NB4 (cell line): ENCODE measurements at regions not wholly inside any gene's neighbourhood (a gene's known extent, or its start where the extent isn't known, plus 50 kb on each side); places are given as distances from the start of the nearest gene placed in this dataset.

Experiments
- DNase-seq: peaks from one replicate; pipeline ENCODE4 v3.0.0; 2010; ENCODE audit warnings: low read depth
- H3K4me3 ChIP-seq: one replicate; pipeline ENCODE4 v1.5.1; 2011; ENCODE audit warnings: mild to moderate bottlenecking, low read depth, low read length, moderate library complexity
- CTCF ChIP-seq: IDR thresholded peaks from one replicate; pipeline ENCODE4 v1.5.1; 2012; ENCODE audit warnings: low read depth, low read length
- MYC ChIP-seq: IDR thresholded peaks from 2 replicates; pipeline ENCODE4 v1.6.1; 2011; ENCODE audit warnings: low read depth, low read length
- POLR2A ChIP-seq: IDR thresholded peaks from 2 replicates; pipeline ENCODE4 v1.6.1; 2011; ENCODE audit warnings: mild to moderate bottlenecking; ENCODE audit not compliant: insufficient read length; ENCODE audit errors: extremely low read depth
- TF ChIP-seq, protein P1 (sequence below): IDR thresholded peaks from 2 replicates; pipeline ENCODE4 v1.6.1; 2011; ENCODE audit warnings: low read depth, low read length

GRCh38 chr3:168459226-168459784, 363.6 kb upstream of the GOLIM4 start:
- DNase-seq: no peak
- TF ChIP-seq, protein P1, sequence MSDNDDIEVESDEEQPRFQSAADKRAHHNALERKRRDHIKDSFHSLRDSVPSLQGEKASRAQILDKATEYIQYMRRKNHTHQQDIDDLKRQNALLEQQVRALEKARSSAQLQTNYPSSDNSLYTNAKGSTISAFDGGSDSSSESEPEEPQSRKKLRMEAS: no peak
- no peak for TF ChIP-seq POLR2A
- TF ChIP-seq MYC: no peak
- no peak for TF ChIP-seq CTCF
- no peak overlapping the region for H3K4me3 ChIP-seq

DNA sequence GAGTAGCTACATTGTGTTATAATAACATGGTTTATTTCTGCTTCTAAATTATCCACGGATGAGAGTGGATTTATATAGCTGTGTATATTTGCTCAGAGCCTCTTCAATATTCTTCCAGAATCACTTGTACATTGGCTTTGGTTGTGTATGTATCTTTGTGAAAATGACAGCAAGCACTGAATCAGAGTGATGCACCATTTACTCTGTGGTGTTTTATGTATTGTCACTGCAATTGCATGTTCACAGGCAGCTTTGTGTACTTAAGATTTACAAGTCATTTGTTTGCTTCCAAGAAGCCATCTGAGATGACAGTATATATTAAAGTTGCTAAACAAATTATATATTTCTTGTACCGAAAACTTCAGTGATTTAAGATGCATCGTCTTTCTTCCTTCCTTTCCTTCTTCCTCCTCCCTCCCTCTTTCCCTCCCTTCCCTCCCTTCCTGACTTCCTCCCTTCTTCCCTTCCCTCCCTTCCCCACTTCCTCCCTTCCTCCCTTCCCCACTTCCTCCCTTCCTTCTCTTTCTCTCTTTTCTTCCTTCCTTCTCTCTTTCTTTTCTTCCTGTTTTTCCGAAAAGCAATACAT, 362.3 kb upstream of the GOLIM4 start:
- TF ChIP-seq POLR2A: no peak
- no peak for TF ChIP-seq MYC
- TF ChIP-seq, protein P1: no peak
- no peak for TF ChIP-seq CTCF
- H3K4me3 ChIP-seq: no peak overlapping the region
- DNase-seq: no peak

- no peak overlapping the region for H3K4me3 ChIP-seq
- TF ChIP-seq CTCF: no peak
- TF ChIP-seq, protein P1: no peak
- no peak for TF ChIP-seq POLR2A
- TF ChIP-seq MYC: no peak
- peak; percentile 4 for DNase-seq
These were observed 360.1 kb upstream of the GOLIM4 start for GRCh38 chr3:168455814-168456213.

GRCh38 chr3:168453623-168454022, 357.9 kb upstream of the GOLIM4 start:
- no peak for DNase-seq
- no peak for TF ChIP-seq MYC
- TF ChIP-seq, protein P1: no peak
- no peak for TF ChIP-seq POLR2A
- no peak for TF ChIP-seq CTCF
- no peak overlapping the region for H3K4me3 ChIP-seq

GRCh38 chr3:168443965-168444364, 348.2 kb upstream of the GOLIM4 start:
- no peak overlapping the region for H3K4me3 ChIP-seq
- DNase-seq: no peak
- TF ChIP-seq MYC (no peak), POLR2A (no peak), CTCF (no peak)
- TF ChIP-seq, protein P1: no peak
